ENCODE measurements at regions not wholly inside any gene's neighbourhood (a gene's known extent, or its start where the extent isn't known, plus 50 kb on each side); places are given as distances from the start of the nearest gene placed in this dataset.

- TF ChIP-seq CTCF (IDR thresholded peaks at IDR 0.05; ENCODE audit: low read depth, low read length, missing control alignments) = no peak
- H3K4me3 ChIP-seq (replicated peaks; ENCODE audit: low read depth, low read length) = no peak overlapping the region
- no peak for DNase-seq (ENCODE audit: extremely low read depth, low read depth)
These were observed 332.6 kb upstream of the TBX18 start for GRCh38 chr6:85096976-85097375.

- DNase-seq (ENCODE audit: extremely low read depth, low read depth) = no peak
- no peak for TF ChIP-seq CTCF (IDR thresholded peaks at IDR 0.05; ENCODE audit: low read depth, low read length, missing control alignments)
- no peak overlapping the region for H3K4me3 ChIP-seq (replicated peaks; ENCODE audit: low read depth, low read length)
These were observed 327.8 kb upstream of the TBX18 start for GRCh38 chr6:85092226-85092625.

GRCh38 chr6:85089255-85089654 is 324.9 kb upstream of the TBX18 start:
- H3K4me3 ChIP-seq (replicated peaks; ENCODE audit: low read depth, low read length) = no peak overlapping the region
- TF ChIP-seq CTCF (IDR thresholded peaks at IDR 0.05; ENCODE audit: low read depth, low read length, missing control alignments) = no peak
- DNase-seq (ENCODE audit: extremely low read depth, low read depth) = no peak

GRCh38 chr6:85085875-85086274 is 321.5 kb upstream of the TBX18 start:
- no peak overlapping the region for H3K4me3 ChIP-seq (replicated peaks; ENCODE audit: low read depth, low read length)
- DNase-seq (ENCODE audit: extremely low read depth, low read depth) = no peak
- TF ChIP-seq CTCF (IDR thresholded peaks at IDR 0.05; ENCODE audit: low read depth, low read length, missing control alignments) = no peak

- H3K4me3 ChIP-seq (replicated peaks; ENCODE audit: low read depth, low read length) = no peak overlapping the region
- no peak for TF ChIP-seq CTCF (IDR thresholded peaks at IDR 0.05; ENCODE audit: low read depth, low read length, missing control alignments)
- no peak for DNase-seq (ENCODE audit: extremely low read depth, low read depth)
These were observed 316.7 kb upstream of the TBX18 start for GRCh38 chr6:85081102-85081501.

GRCh38 chr6:85079761-85080160 is 315.4 kb upstream of the TBX18 start:
- TF ChIP-seq CTCF (IDR thresholded peaks at IDR 0.05; ENCODE audit: low read depth, low read length, missing control alignments) = no peak

GRCh38 chr6:85078058-85078457 is 313.7 kb upstream of the TBX18 start:
- no peak for TF ChIP-seq CTCF (IDR thresholded peaks at IDR 0.05; ENCODE audit: low read depth, low read length, missing control alignments)
- peak; percentile 73 for DNase-seq (ENCODE audit: extremely low read depth, low read depth)

More at GRCh38 chr6:85079761-85080160, 315.4 kb upstream of the TBX18 start:
- H3K4me3 ChIP-seq (replicated peaks; ENCODE audit: low read depth, low read length) = no peak overlapping the region
- no peak for DNase-seq (ENCODE audit: extremely low read depth, low read depth)

More at GRCh38 chr6:85078058-85078457, 313.7 kb upstream of the TBX18 start:
- no peak overlapping the region for H3K4me3 ChIP-seq (replicated peaks; ENCODE audit: low read depth, low read length)
